SJCRH30 (cell line): ENCODE measurements at regions not wholly inside any gene's neighbourhood (a gene's known extent, or its start where the extent isn't known, plus 50 kb on each side); places are given as distances from the start of the nearest gene placed in this dataset.
A peak's percentile ranks its signal among the peaks of the same experiment; 100 is the strongest.
"Not testable (repeated sequence)": the region's sequence is repeated elsewhere in the genome, so short reads cannot be mapped to it uniquely, and the experiment has no call there.

Experiments used
- DNase-seq, 2 experiments: peaks; one replicate each; pipeline ENCODE4 v3.0.0-alpha.2; 2015 to 2020
- H3K27ac ChIP-seq: fragments of 250-450 bp; sonication (Bioruptor Pico); 2 replicates; pipeline ENCODE4 v1.5.1; 2020; ENCODE audit warnings: mild to moderate bottlenecking, moderate library complexity
- H3K27me3 ChIP-seq: fragments of 250-450 bp; sonication (Bioruptor Pico); 2 replicates; pipeline ENCODE4 v1.5.1; 2020; ENCODE audit warnings: mild to moderate bottlenecking, moderate library complexity
- H3K36me3 ChIP-seq: fragments of 250-450 bp; sonication (Bioruptor Pico); 2 replicates; pipeline ENCODE4 v1.5.1; 2020; ENCODE audit warnings: mild to moderate bottlenecking, moderate library complexity
- H3K4me1 ChIP-seq: fragments of 250-450 bp; sonication (Bioruptor Pico); 2 replicates; pipeline ENCODE4 v1.5.1; 2020; ENCODE audit warnings: mild to moderate bottlenecking, moderate library complexity
- H3K4me3 ChIP-seq: fragments of 250-450 bp; sonication (Bioruptor Pico); 2 replicates; pipeline ENCODE4 v1.5.1; 2020; ENCODE audit warnings: mild to moderate bottlenecking, moderate library complexity
- H3K9me3 ChIP-seq: fragments of 250-450 bp; sonication (Bioruptor Pico); replicated peaks from 2 replicates; pipeline ENCODE4 v1.5.1; 2020; ENCODE audit warnings: mild to moderate bottlenecking, moderate library complexity

DNA sequence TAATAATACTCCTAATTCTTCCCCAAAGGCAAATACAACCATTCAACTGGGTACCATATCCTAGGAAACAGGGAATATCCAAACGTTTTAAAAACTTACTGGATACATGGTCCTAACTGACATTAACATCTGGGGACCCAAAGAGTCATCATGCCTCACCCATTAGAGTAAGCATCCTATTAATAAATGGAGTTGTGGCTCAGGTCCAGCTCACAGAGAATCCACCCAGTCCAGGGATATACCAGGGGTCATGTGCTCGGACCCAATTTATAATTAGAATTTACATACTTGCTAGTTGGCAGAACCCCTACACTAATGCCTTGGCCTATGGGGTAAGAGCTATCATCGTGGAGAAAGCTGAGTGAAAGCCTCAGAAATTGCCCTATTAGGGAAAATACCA is 670.0 kb downstream of the XPNPEP1 start:
- H3K9me3 ChIP-seq: no peaks in the 10 kb centered on the region
- no peak overlapping the region for H3K4me3 ChIP-seq
- H3K36me3 ChIP-seq: no peaks in the 10 kb centered on the region
- H3K27ac ChIP-seq: no peak overlapping the region
- H3K27me3 ChIP-seq: no peaks in the 10 kb centered on the region
- H3K4me1 ChIP-seq: no peaks in the 10 kb centered on the region
- no peak for DNase-seq

DNA sequence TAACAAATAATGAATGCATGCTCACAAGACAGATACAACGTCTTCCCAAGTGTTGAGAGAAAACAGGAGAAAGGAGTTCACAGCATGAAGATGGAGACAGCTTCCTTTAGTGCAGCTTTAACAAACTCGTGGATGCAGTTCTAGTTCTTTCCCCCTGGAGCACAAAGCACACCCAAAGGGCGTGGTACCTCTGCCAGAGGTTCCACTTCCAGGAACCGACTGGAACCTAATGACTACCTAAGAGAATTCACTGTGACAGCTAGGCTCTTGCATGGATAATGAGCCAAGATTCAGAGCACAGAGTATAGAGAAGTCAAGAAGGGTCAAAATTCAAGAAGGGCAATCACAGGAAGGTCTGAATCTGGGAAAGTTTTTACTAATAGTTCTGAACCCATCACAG is 673.2 kb downstream of the XPNPEP1 start:
- no peak for DNase-seq

DNA sequence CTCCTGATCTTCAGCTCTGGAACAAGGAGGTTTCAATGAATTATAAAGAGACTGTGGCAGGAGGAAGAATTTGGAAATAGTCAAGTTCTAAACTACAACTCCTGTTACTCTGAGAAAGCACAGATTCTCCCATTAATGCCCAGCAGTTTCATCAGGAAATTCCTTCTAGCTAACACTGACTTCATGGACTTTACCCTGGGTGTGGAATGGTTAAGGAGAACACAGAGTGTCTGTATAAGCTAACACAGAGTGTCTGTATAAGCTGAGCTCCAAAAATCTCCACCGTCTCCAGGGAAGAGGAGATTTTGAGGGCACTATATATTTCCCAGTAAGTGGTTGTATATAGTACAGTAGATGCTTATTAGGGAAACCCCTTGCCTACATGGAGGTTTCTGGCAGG is 675.5 kb downstream of the XPNPEP1 start:
- Histone ChIP-seq H3K9me3 (no peaks in the 10 kb centered on the region), H3K27me3 (no peaks in the 10 kb centered on the region), H3K36me3 (no peaks in the 10 kb centered on the region), H3K4me3 (no peak overlapping the region), H3K27ac (no peak overlapping the region), H3K4me1 (no peaks in the 10 kb centered on the region)
- DNase-seq: no peak

More for the DNA sequence above, 673.2 kb downstream of the XPNPEP1 start:
- Histone ChIP-seq H3K36me3 (no peaks in the 10 kb centered on the region), H3K27me3 (no peaks in the 10 kb centered on the region), H3K9me3 (no peaks in the 10 kb centered on the region), H3K4me3 (no peak overlapping the region), H3K27ac (no peak overlapping the region), H3K4me1 (no peaks in the 10 kb centered on the region)

DNA sequence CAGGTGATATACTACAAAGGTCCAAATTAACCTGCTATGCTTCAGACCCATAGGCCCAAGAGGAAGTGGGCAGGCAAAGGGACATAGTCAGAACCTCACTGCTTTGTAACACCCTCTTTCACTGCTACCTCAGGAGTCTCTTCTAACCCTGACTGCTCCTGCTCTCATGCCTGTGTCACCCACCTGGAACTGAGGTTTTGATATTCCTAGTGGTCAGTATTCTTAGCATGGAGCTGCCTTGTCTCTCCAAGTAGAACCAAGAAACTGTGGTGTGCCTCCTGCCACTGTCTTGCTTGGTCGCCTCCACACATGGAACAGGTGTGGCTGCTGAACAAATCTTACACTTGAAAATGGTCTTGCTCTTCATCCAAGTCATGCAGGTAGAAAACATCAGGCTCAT is 677.5 kb downstream of the XPNPEP1 start:
- no peak for DNase-seq
- Histone ChIP-seq H3K9me3 (no peaks in the 10 kb centered on the region), H3K4me3 (no peak overlapping the region), H3K27ac (no peak overlapping the region), H3K27me3 (no peaks in the 10 kb centered on the region), H3K4me1 (no peaks in the 10 kb centered on the region), H3K36me3 (no peaks in the 10 kb centered on the region)

DNA sequence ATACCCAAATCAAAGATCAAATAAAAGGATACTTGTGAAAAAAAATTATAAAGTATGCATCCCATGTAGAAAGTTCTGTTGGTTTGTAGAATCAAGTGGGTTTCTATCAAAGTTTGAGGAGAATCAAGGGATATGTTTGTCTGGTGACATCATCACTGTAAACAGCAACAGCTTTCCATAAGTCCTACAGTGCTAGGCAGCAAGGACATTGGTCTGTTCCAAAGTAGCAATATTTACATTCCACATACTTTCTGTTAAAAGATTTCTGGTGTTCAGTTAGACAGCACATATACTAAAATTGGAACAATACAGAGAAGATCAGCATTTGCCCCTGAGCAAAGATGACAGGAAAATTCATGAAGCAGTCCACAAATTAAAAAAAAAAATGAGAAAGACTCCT is 683.9 kb downstream of the XPNPEP1 start:
- Histone ChIP-seq H3K4me3 (no peak overlapping the region), H3K9me3 (no peaks in the 10 kb centered on the region), H3K27me3 (no peaks in the 10 kb centered on the region), H3K4me1 (no peaks in the 10 kb centered on the region), H3K36me3 (no peaks in the 10 kb centered on the region), H3K27ac (no peak overlapping the region)
- no peak for DNase-seq

DNA sequence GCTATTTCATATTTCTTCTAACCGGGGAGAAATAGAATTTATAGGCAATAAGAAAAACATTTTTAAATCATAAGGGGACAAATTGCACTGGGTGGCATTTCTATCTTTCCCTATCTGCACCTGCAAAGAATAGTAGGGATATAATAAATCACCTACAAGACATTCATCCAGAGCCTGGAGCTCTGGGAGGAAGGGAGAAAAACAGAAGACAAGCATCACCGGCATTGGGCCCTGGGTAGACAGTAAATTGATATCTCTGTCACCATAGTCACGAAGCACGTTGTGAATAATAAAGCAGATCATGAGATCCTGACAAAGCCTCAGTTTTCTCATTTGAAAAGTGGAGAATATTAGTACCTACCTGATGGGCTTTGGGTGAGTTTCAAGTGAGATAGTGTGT is 685.6 kb downstream of the XPNPEP1 start:
- Histone ChIP-seq H3K9me3 (no peaks in the 10 kb centered on the region), H3K27ac (no peak overlapping the region), H3K27me3 (no peaks in the 10 kb centered on the region), H3K4me1 (no peaks in the 10 kb centered on the region), H3K36me3 (no peaks in the 10 kb centered on the region), H3K4me3 (no peak overlapping the region)
- DNase-seq: no peak

DNA sequence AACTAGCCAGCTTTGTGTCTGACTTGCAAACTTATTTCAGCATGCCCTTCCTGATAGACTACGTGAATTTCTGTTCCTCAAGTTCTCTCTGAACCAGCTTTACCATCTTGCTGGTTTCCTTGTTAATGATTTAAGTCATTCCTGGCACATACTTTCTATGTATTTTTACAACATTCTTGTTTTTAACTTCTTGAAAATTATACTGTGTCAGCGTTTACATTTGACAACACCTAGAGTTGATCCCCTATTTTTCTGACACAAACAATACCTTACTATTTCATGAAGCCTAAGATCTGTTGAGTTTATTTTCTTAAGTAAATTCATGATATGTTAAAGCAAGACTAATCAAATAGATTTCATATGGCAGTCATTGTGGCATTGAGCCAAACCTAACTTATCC is 686.3 kb downstream of the XPNPEP1 start:
- Histone ChIP-seq H3K9me3 (no peaks in the 10 kb centered on the region), H3K4me1 (no peaks in the 10 kb centered on the region), H3K4me3 (no peak overlapping the region), H3K27ac (no peak overlapping the region), H3K27me3 (no peaks in the 10 kb centered on the region), H3K36me3 (no peaks in the 10 kb centered on the region)
- no peak for DNase-seq

DNA sequence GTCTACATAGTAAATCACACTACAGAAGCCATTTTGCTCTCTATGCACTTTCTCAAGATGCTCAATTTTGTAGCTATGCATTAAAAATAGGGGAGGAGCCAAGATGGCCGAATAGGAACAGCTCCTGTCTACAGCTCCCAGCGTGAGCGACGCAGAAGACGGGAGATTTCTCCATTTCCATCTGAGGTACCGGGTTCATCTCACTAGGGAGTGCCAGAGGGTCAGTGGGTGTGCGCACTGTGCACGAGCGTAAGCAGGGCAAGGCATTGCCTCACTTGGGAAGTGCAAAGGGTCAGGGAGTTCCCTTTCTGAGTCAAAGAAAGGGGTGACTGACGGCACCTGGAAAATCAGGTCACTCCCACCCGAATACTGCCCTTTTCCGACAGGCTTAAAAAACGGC is 699.8 kb downstream of the XPNPEP1 start:
- not testable (repeated sequence) for H3K27me3 ChIP-seq, H3K36me3 ChIP-seq, DNase-seq, H3K4me3 ChIP-seq, H3K27ac ChIP-seq, H3K4me1 ChIP-seq, H3K9me3 ChIP-seq

DNA sequence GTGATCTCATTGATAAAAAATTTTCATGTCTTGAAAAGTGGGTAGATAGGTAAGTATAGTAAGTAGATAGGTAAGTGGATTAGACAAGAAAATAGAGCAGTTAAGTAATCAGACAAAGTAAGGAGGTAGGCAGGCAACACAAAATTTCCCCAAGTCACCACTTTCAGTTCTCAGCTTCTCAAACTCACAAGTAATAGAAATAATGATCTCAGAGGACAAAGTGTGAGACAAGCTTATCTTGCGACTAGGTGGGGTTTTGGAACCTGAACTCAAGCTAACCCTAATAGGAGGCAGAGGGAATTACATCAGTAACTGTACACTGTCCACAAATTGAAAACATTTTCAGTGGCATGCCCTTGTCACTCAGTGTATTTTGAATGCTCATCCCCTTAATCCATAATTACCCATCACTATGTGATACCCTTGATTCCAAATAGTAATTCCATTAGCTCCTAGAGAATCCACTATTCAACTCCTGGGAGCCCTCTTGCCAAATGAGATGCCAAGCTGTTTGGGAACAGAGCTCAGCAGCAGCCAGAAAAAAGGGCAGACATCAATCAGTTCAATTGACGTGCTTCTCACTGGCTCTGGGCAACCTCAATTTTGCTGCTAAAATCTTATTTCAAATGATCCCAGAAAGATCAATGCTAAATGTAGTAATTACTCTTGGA is 703.2 kb downstream of the XPNPEP1 start:
- no peak for DNase-seq
- Histone ChIP-seq H3K27me3 (no peaks in the 10 kb centered on the region; the same call in 1 of the 2 replicates), H3K4me3 (no peak overlapping the region), H3K27ac (no peak overlapping the region), H3K4me1 (no peaks in the 10 kb centered on the region), H3K9me3 (no peaks in the 10 kb centered on the region), H3K36me3 (no peaks in the 10 kb centered on the region)

DNA sequence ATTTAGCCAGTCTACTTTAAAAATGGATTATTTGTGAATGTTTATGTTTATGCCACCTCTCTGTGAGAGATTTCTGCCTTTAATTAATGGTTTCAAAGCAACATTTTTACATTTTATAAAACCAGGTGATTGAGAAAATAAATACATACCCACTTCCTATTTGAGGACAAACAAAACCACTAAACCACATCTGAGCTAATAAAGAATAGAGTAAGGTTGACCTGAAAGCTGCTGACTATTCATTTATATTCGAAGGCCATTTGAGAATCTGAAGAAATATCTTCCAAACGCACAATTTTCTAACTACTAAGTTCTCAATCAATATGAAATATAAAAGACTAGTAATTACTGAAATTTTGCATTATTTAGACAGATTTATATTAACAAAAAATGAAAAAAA is 705.1 kb downstream of the XPNPEP1 start:
- Histone ChIP-seq H3K4me1 (no peaks in the 10 kb centered on the region), H3K36me3 (no peaks in the 10 kb centered on the region), H3K9me3 (no peaks in the 10 kb centered on the region), H3K27me3 (no peaks in the 10 kb centered on the region; the same call in 1 of the 2 replicates), H3K4me3 (no peak overlapping the region), H3K27ac (no peak overlapping the region)
- no peak for DNase-seq

DNA sequence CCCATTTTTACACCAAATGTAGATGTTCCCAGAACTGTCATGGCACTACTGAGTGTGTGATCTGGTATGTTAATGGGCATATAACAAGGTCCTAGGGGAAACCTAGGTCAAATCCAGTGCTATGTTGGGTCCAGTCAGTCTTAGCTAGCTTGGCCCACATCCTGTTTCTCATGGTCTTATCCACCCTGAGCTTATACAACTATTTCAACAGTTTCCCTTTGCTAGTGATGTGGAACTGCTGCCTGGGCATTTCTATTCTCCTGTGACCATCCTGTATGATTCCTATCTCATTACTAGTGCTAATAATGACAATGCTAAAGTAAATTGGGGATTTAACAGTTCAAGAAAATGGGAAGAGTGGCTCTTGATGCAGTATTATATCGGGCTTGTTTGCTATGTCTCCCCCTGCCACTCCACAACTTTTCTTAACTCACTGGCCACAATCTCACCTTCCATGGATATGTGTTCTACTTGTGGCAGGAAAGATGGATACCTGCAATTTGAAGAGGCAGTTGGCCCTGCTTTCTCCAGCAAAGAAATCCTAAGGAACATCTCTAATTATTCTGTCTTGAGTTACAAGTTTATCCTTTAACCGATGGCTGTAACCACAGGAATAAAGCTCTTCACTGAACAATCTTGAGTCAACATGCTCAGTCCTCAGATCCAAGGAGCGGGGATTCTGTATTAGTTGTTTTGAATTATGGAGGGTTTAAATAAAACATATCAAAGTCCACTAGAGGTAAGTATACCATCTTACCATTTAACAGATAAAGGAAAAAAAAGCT is 707.8 kb downstream of the XPNPEP1 start:
- Histone ChIP-seq H3K9me3 (no peaks in the 10 kb centered on the region), H3K27me3 (no peaks in the 10 kb centered on the region; the same call in 1 of the 2 replicates), H3K36me3 (no peaks in the 10 kb centered on the region), H3K27ac (no peak overlapping the region), H3K4me1 (no peaks in the 10 kb centered on the region), H3K4me3 (no peak overlapping the region)
- DNase-seq: no peak

DNA sequence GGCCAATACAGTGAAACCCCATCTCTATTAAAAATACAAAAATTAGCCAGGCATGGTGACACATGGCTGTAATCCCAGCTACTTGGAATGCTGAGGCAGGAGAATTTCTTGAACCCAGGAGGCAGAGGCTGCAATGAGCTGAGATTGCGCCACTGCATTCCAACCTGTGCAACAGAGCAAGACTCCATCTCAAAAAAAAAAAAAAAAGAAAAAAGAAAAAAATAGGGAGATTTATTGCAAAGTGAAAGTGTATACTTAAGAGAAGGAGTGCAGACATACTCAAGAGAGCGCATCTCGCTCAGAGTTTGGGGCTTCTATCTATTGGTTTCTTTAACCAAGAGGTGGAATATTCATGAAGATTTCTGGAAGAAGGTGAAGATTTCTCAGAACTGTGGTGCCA is 708.4 kb downstream of the XPNPEP1 start:
- not testable (repeated sequence) for H3K4me3 ChIP-seq, DNase-seq, H3K27ac ChIP-seq, H3K9me3 ChIP-seq, H3K36me3 ChIP-seq, H3K4me1 ChIP-seq, H3K27me3 ChIP-seq

DNA sequence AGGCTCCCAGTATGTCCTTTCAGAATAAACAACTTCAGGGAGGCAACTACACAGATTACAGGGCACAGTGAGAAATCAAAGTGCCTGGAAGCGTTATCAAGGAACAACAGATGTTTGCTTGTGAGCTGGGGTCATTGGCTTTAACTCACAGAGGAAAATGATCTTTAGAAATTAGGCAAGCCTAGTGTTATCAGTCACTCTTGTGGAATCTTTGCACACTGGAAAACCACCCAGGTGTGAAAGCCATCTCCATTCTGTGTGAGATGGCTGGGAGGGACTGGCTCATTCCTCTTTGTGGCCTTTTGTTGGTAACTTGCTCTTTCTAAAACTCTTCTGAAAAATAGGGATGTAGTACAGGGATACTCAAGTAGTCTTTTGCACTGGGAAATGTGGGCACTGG is 716.0 kb downstream of the XPNPEP1 start:
- DNase-seq: no peak
- H3K4me3 ChIP-seq: no peak overlapping the region
- no peaks in the 10 kb centered on the region for H3K36me3 ChIP-seq
- H3K27me3 ChIP-seq: no peaks in the 10 kb centered on the region
- no peaks in the 10 kb centered on the region for H3K9me3 ChIP-seq
- no peak overlapping the region for H3K27ac ChIP-seq
- peaks cover 3% of the 10 kb centered on the region; the same call in 1 of the 2 replicates for H3K4me1 ChIP-seq

DNA sequence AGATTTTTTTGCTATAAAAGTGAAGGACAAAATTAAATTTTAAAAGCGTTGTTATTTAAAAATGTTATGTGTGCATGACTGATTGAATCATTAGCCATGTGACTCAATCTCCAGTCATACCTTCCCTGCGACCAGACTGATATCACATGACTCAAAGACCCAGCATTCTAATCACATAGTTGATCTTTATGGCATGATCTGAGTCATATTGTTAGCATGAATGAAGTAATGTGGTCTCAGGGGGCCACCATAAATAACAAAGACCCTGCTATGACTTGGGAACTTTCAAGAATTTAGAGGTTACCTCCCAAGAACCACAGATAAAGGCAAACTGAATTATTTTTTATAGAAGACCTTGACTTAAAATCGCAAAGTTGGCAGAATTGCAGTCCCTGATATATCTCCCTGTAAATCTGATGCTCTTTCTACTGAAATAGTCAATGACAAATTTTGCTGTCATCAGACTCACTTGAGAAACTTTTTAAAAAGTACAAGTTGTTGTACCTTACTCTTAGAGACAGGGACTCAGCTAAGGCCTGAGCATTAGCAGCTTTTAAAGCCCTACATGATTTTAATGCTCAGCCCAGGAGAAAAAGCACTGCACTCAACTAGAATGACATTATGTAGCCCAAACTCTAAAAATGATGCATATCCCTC is 717.3 kb downstream of the XPNPEP1 start:
- peak; percentile 23 to 47 for DNase-seq
- H3K36me3 ChIP-seq: no peaks in the 10 kb centered on the region
- H3K27ac ChIP-seq: peak overlapping the region; percentile 28; the same call in 1 of the 2 replicates
- no peak overlapping the region for H3K4me3 ChIP-seq
- H3K9me3 ChIP-seq: no peaks in the 10 kb centered on the region
- peaks cover 3% of the 10 kb centered on the region; the same call in 1 of the 2 replicates for H3K4me1 ChIP-seq
- no peaks in the 10 kb centered on the region for H3K27me3 ChIP-seq

DNA sequence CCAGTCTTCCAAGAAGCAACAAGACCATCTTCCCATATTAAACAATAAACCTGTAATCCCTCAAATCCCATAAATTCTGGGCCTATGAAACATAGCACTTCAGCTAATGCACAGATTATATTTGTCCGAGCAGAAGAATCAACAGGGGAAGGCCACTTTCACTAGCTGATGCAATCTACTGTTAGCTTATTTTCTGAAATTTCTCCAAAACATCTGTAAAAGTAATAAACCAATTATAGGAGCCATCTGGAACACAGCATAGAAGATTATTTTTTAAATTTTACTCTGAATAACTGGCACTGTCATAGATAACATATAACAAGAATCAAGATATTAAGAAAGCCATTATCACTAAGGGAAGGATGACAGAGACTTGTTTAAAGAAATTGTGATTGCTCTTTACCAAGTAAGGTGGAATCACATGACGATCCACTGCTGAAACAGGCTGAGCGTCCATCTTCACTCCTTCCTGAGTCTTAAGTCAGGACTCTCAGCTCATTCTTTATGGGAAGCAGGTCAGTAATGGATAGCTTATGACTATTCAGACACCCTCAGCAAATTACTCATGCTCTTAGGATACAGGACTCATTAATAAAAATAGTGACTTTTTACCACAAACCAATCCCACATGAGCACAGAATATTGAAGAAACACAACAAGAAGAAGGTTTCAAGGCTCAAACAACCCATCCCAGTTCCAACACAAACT is 719.5 kb downstream of the XPNPEP1 start:
- H3K27me3 ChIP-seq: no peaks in the 10 kb centered on the region
- peaks cover 3% of the 10 kb centered on the region; the same call in 1 of the 2 replicates for H3K4me1 ChIP-seq
- no peak for DNase-seq
- no peaks in the 10 kb centered on the region for H3K9me3 ChIP-seq
- no peak overlapping the region for H3K27ac ChIP-seq
- H3K36me3 ChIP-seq: no peaks in the 10 kb centered on the region
- no peak overlapping the region for H3K4me3 ChIP-seq
